Left lobe of liver (tissue), 2 donors: ENCODE measurements at regions not wholly inside any gene's neighbourhood (a gene's known extent, or its start where the extent isn't known, plus 50 kb on each side); places are given as distances from the start of the nearest gene placed in this dataset.

Experiments
- ATAC-seq: fragments of 200-7000 bp; cut with Tn5 transposase; one replicate; pipeline ENCODE4 v1.9.1; 2020; ENCODE audit warnings: mild to moderate bottlenecking, moderate library complexity
- DNase-seq: peaks from one replicate; pipeline ENCODE4 v3.0.0-alpha.2; 2020; ENCODE audit warnings: low spot score
- donor health status: DM: no; HTN: no; CAD: no; lungs with moderate emphysema.
- donor health status: DM: no; HTN: yes; CAD: no.

- ATAC-seq (no peak), DNase-seq (no peak)
Measured at GRCh38 chr9:118028225-118028624, 324.0 kb downstream of the TLR4 start.

- DNase-seq, result no peak
- ATAC-seq, result no peak
Measured at GRCh38 chr9:118029425-118029824, 325.2 kb downstream of the TLR4 start.

- ATAC-seq, result no peak
Measured at GRCh38 chr9:118034701-118035100, 330.5 kb downstream of the TLR4 start.

GRCh38 chr9:118038713-118039112, 334.5 kb downstream of the TLR4 start:
- no peak for DNase-seq
- no peak for ATAC-seq

More at GRCh38 chr9:118034701-118035100, 330.5 kb downstream of the TLR4 start:
- DNase-seq, result no peak

GRCh38 chr9:118058227-118058626, 354.0 kb downstream of the TLR4 start:
- DNase-seq (no peak), ATAC-seq (no peak)

- DNase-seq, result peak; percentile 40
- ATAC-seq, result peak; percentile 31
Measured at GRCh38 chr9:118059484-118060278, 355.5 kb downstream of the TLR4 start.

- ATAC-seq (no peak), DNase-seq (no peak)
Measured at GRCh38 chr9:118083161-118083560, 379.0 kb downstream of the TLR4 start.

GRCh38 chr9:118088090-118088489, 383.9 kb downstream of the TLR4 start:
- DNase-seq (no peak), ATAC-seq (no peak)

- no peak for ATAC-seq
- no peak for DNase-seq
Measured at GRCh38 chr9:118091226-118091625, 387.0 kb downstream of the TLR4 start.

GRCh38 chr9:118091711-118092500, 387.7 kb downstream of the TLR4 start:
- no peak for ATAC-seq
- no peak for DNase-seq

- no peak for ATAC-seq
- no peak for DNase-seq
Measured at GRCh38 chr9:118094387-118094786, 390.2 kb downstream of the TLR4 start.

GRCh38 chr9:118100529-118101419, 396.6 kb downstream of the TLR4 start:
- no peak for DNase-seq
- no peak for ATAC-seq

GRCh38 chr9:118104363-118104762, 400.2 kb downstream of the TLR4 start:
- ATAC-seq, result no peak
- DNase-seq, result no peak

GRCh38 chr9:118108971-118109370, 404.8 kb downstream of the TLR4 start:
- no peak for DNase-seq
- ATAC-seq, result no peak

- DNase-seq, result no peak
Measured at GRCh38 chr9:118109542-118109941, 405.3 kb downstream of the TLR4 start.

GRCh38 chr9:118121361-118121760, 417.2 kb downstream of the TLR4 start:
- no peak for ATAC-seq
- DNase-seq, result no peak

More at GRCh38 chr9:118109542-118109941, 405.3 kb downstream of the TLR4 start:
- no peak for ATAC-seq

GRCh38 chr9:118128313-118128712, 424.1 kb downstream of the TLR4 start:
- no peak for ATAC-seq
- DNase-seq, result no peak

- ATAC-seq, result no peak
Measured at GRCh38 chr9:118129541-118129940, 425.3 kb downstream of the TLR4 start.

GRCh38 chr9:118148990-118149389, 444.8 kb downstream of the TLR4 start:
- no peak for DNase-seq

More at GRCh38 chr9:118129541-118129940, 425.3 kb downstream of the TLR4 start:
- DNase-seq, result no peak

GRCh38 chr9:118156846-118157245, 452.6 kb downstream of the TLR4 start:
- DNase-seq (no peak), ATAC-seq (no peak)

More at GRCh38 chr9:118148990-118149389, 444.8 kb downstream of the TLR4 start:
- no peak for ATAC-seq

- DNase-seq (no peak), ATAC-seq (no peak)
Measured at GRCh38 chr9:118162716-118163115, 458.5 kb downstream of the TLR4 start.
